ENCODE measurements at regions not wholly inside any gene's neighbourhood (a gene's known extent, or its start where the extent isn't known, plus 50 kb on each side); places are given as distances from the start of the nearest gene placed in this dataset.

- peak overlapping the region; percentile 18 for H2BK5ac ChIP-seq (ENCODE audit: low read depth, low read length, poor library complexity, severe bottlenecking)
- no peaks in the 10 kb centered on the region for H3K79me1 ChIP-seq (ENCODE audit: low read depth in 1 of 2, low read length in 2 of 2)
- H2BK15ac ChIP-seq (ENCODE audit: low read depth, low read length) = peak overlapping the region; percentile 84; the same call in 1 of the 3 replicates
- in situ Hi-C loops (cut with MboI; ENCODE audit: low sequenced_read_pairs) (no loop called here), dilution Hi-C loops (cut with HindIII; ENCODE audit: low sequenced_read_pairs, unreplicated experiment) (no loop called here), intact Hi-C loops (cut with micrococcal nuclease) (no loop called here)
- H2AK9ac ChIP-seq (replicated peaks; ENCODE audit: low read depth, low read length, poor library complexity) = peak overlapping the region; percentile 91
- DNase-seq (no peak), ATAC-seq (ENCODE audit: low read depth) (peak; percentile 55)
- H3K18ac ChIP-seq (ENCODE audit: low read depth, low read length) = peak overlapping the region; percentile 92
- CTCF ChIA-PET = no interaction called here
- POLR2A ChIA-PET (ENCODE audit: unreplicated experiment) = no interaction called here
- BruUV-seq (replicated peaks) = no TSS peak
- H3K27ac ChIP-seq (ENCODE audit: insufficient read depth, low read length) = peak overlapping the region; percentile 33
- TF ChIP-seq CEBPB (IDR thresholded peaks at IDR 0.05; ENCODE audit: low read depth, low read length) (no peak), BHLHE40 (IDR thresholded peaks at IDR 0.05; ENCODE audit: low read depth, low read length) (no peak), CHD1 (IDR thresholded peaks at IDR 0.05; ENCODE audit: low read depth, low read length) (no peak), MAZ (IDR thresholded peaks at IDR 0.05; ENCODE audit: borderline replicate concordance, low read depth, low read length) (no peak), NFE2L2 (IDR thresholded peaks at IDR 0.05; ENCODE audit: low read depth, low read length) (no peak)
- peaks cover 18% of the 10 kb centered on the region; the same call in 1 of the 2 replicates for H3K4me1 ChIP-seq (ENCODE audit: control insufficient read depth, insufficient read depth, low read length)
- no peaks in the 10 kb centered on the region for H4K20me1 ChIP-seq (ENCODE audit: insufficient read depth, low read length)
- H2BK120ac ChIP-seq (ENCODE audit: low read depth, low read length) = peak overlapping the region; percentile 96
- peak overlapping the region; percentile 93 for H3K14ac ChIP-seq (replicated peaks; ENCODE audit: low read depth, low read length)
- H2BK20ac ChIP-seq (ENCODE audit: low read depth, low read length) = peak overlapping the region; percentile 55
- H3K56ac ChIP-seq (ENCODE audit: extremely low read depth, insufficient read depth, low read length) = peak overlapping the region; percentile 32; the same call in 1 of the 2 replicates
- H4K8ac ChIP-seq (ENCODE audit: low read depth in 2 of 2, low read length in 2 of 2) = peak overlapping the region; percentile 64 to 84; a peak in 2 of 4 replicates
- peak overlapping the region; percentile 87 for H4K91ac ChIP-seq (ENCODE audit: insufficient read depth, low read depth, low read length)
- peak overlapping the region; percentile 90 for H3K4me2 ChIP-seq (ENCODE audit: low read depth, low read length)
- peak overlapping the region; percentile 56 for H3K4me3 ChIP-seq (ENCODE audit: insufficient read depth, low read depth, low read length)
- H3K27me3 ChIP-seq (ENCODE audit: control insufficient read depth, insufficient read depth, low read length) = no peaks in the 10 kb centered on the region
- no peaks in the 10 kb centered on the region for H3K36me3 ChIP-seq (ENCODE audit: control insufficient read depth, insufficient read depth, low read length)
- H3K9ac ChIP-seq (ENCODE audit: low read depth, low read length) = peak overlapping the region; percentile 64
- no peaks in the 10 kb centered on the region for H3K9me1 ChIP-seq (ENCODE audit: insufficient read depth, low read length)
- H4K5ac ChIP-seq (ENCODE audit: low read depth, low read length) = peak overlapping the region; percentile 96
- H2AK5ac ChIP-seq (ENCODE audit: low read depth, low read length) = peak overlapping the region; percentile 49
- H3K9me3 ChIP-seq (ENCODE audit: control insufficient read depth, insufficient read depth, low read length) = peaks cover 7% of the 10 kb centered on the region
- peak overlapping the region; percentile 98 for H2AFZ ChIP-seq (replicated peaks; ENCODE audit: low read length, poor library complexity)
- peak overlapping the region; percentile 87 for H3K4ac ChIP-seq (ENCODE audit: low read depth, low read length)
- 0% methylated on average over 1 of the region's 19 CpGs; no CpG with 5 or more reads in 1 of the 2 experiments for WGBS, 2 experiments (ENCODE audit: extremely low coverage in 2 of 2, insufficient read length in 1 of 2)
- peak overlapping the region; percentile 98 for H3K23ac ChIP-seq (ENCODE audit: low read depth, low read length)
These were observed 173.6 kb upstream of the IER5L start for GRCh38 chr9:129351642-129352145.
